Activated CD4-positive, alpha-beta memory T cell treated with anti-CD3 and anti-CD28 coated beads, Interleukin-2, amount 10 ng/mL, durations not matched to agents 7 days and 5 days (primary cell): ENCODE measurements at regions not wholly inside any gene's neighbourhood (a gene's known extent, or its start where the extent isn't known, plus 50 kb on each side); places are given as distances from the start of the nearest gene placed in this dataset.

Source experiments
- CTCF ChIA-PET: fragments of 350-600 bp; sonication (Branson Sonifier 250); formaldehyde crosslinking; loops from one replicate; lab custom pipeline; 2021; ENCODE audit warnings: antibody characterized with exemption, inconsistent platforms; lab: Charles Lee
- POLR2A ChIA-PET: fragments of 350-600 bp; sonication (Branson Sonifier 250); formaldehyde crosslinking; loops from one replicate; lab custom pipeline; 2021; ENCODE audit warnings: antibody characterized with exemption; lab: Charles Lee
- DNase-seq: peaks from one replicate; pipeline ENCODE4 v3.0.0-alpha.2; 2020
- H3K27ac Mint-ChIP-seq: one replicate; pipeline ENCODE4 v1.8.0; 2021; ENCODE audit warnings: mild to moderate bottlenecking, mixed read lengths
- H3K27me3 Mint-ChIP-seq: one replicate; pipeline ENCODE4 v1.8.0; 2021; ENCODE audit warnings: mixed read lengths
- H3K36me3 Mint-ChIP-seq: one replicate; pipeline ENCODE4 v1.8.0; 2021; ENCODE audit warnings: low read depth, mixed read lengths
- H3K4me1 Mint-ChIP-seq: one replicate; pipeline ENCODE4 v1.8.0; 2021; ENCODE audit warnings: mixed read lengths
- H3K4me3 Mint-ChIP-seq: one replicate; pipeline ENCODE4 v1.8.0; 2021; ENCODE audit warnings: mild to moderate bottlenecking, mixed read lengths
- H3K9me3 Mint-ChIP-seq: one replicate; pipeline ENCODE4 v1.8.0; 2021; ENCODE audit warnings: mixed read lengths

GRCh38 chr14:28467611-28468010 lies 299.0 kb upstream of the FOXG1 start:
- CTCF ChIA-PET = no interaction called here
- Mint-ChIP-seq H3K27me3 (no peaks in the 10 kb centered on the region), H3K4me1 (no peaks in the 10 kb centered on the region), H3K36me3 (no peaks in the 10 kb centered on the region), H3K27ac (no peak overlapping the region), H3K4me3 (no peak overlapping the region), H3K9me3 (peaks cover 14% of the 10 kb centered on the region)
- no peak for DNase-seq
- POLR2A ChIA-PET = no interaction called here

GRCh38 chr14:28468191-28469151 lies 298.1 kb upstream of the FOXG1 start:
- peaks cover 17% of the 10 kb centered on the region for H3K9me3 Mint-ChIP-seq
- no peak for DNase-seq
- H3K27me3 Mint-ChIP-seq = no peaks in the 10 kb centered on the region
- no peak overlapping the region for H3K4me3 Mint-ChIP-seq
- ChIA-PET CTCF (no interaction called here), POLR2A (no interaction called here)
- no peaks in the 10 kb centered on the region for H3K36me3 Mint-ChIP-seq
- no peaks in the 10 kb centered on the region for H3K4me1 Mint-ChIP-seq
- H3K27ac Mint-ChIP-seq = no peak overlapping the region

- Mint-ChIP-seq H3K9me3 (peaks cover 10% of the 10 kb centered on the region), H3K27me3 (no peaks in the 10 kb centered on the region), H3K36me3 (no peaks in the 10 kb centered on the region), H3K4me1 (no peaks in the 10 kb centered on the region), H3K27ac (no peak overlapping the region), H3K4me3 (no peak overlapping the region)
- CTCF ChIA-PET = no interaction called here
- POLR2A ChIA-PET = no interaction called here
- DNase-seq = no peak
Observed at GRCh38 chr14:28482251-28483040, 284.1 kb upstream of the FOXG1 start.

GRCh38 chr14:28483506-28483905 lies 283.1 kb upstream of the FOXG1 start:
- ChIA-PET CTCF (no interaction called here), POLR2A (no interaction called here)
- Mint-ChIP-seq H3K4me1 (no peaks in the 10 kb centered on the region), H3K9me3 (peaks cover 10% of the 10 kb centered on the region), H3K36me3 (no peaks in the 10 kb centered on the region), H3K4me3 (no peak overlapping the region), H3K27ac (no peak overlapping the region), H3K27me3 (no peaks in the 10 kb centered on the region)
- no peak for DNase-seq

- ChIA-PET POLR2A (no interaction called here), CTCF (no interaction called here)
- Mint-ChIP-seq H3K4me1 (no peaks in the 10 kb centered on the region), H3K27me3 (no peaks in the 10 kb centered on the region), H3K9me3 (peaks cover 14% of the 10 kb centered on the region), H3K36me3 (no peaks in the 10 kb centered on the region), H3K27ac (no peak overlapping the region), H3K4me3 (no peak overlapping the region)
- DNase-seq = no peak
Observed at GRCh38 chr14:28488684-28489083, 277.9 kb upstream of the FOXG1 start.

GRCh38 chr14:28493516-28493915 lies 273.1 kb upstream of the FOXG1 start:
- peaks cover 12% of the 10 kb centered on the region for H3K9me3 Mint-ChIP-seq
- H3K36me3 Mint-ChIP-seq = no peaks in the 10 kb centered on the region
- POLR2A ChIA-PET = no interaction called here
- no peak overlapping the region for H3K27ac Mint-ChIP-seq
- no peaks in the 10 kb centered on the region for H3K27me3 Mint-ChIP-seq
- H3K4me1 Mint-ChIP-seq = no peaks in the 10 kb centered on the region
- no peak overlapping the region for H3K4me3 Mint-ChIP-seq
- CTCF ChIA-PET = no interaction called here
- DNase-seq = no peak

- Mint-ChIP-seq H3K27ac (no peak overlapping the region), H3K4me1 (no peaks in the 10 kb centered on the region), H3K4me3 (no peak overlapping the region), H3K27me3 (no peaks in the 10 kb centered on the region), H3K9me3 (peaks cover 7% of the 10 kb centered on the region), H3K36me3 (no peaks in the 10 kb centered on the region)
- POLR2A ChIA-PET = no interaction called here
- no peak for DNase-seq
- CTCF ChIA-PET = no interaction called here
Observed at GRCh38 chr14:28494196-28494595, 272.4 kb upstream of the FOXG1 start.

GRCh38 chr14:28496364-28496763 lies 270.2 kb upstream of the FOXG1 start:
- no peaks in the 10 kb centered on the region for H3K4me1 Mint-ChIP-seq
- ChIA-PET CTCF (no interaction called here), POLR2A (no interaction called here)
- H3K36me3 Mint-ChIP-seq = no peaks in the 10 kb centered on the region
- no peak overlapping the region for H3K27ac Mint-ChIP-seq
- no peak overlapping the region for H3K4me3 Mint-ChIP-seq
- H3K27me3 Mint-ChIP-seq = no peaks in the 10 kb centered on the region
- peaks cover 6% of the 10 kb centered on the region for H3K9me3 Mint-ChIP-seq
- DNase-seq = no peak

GRCh38 chr14:28502517-28502916 lies 264.1 kb upstream of the FOXG1 start:
- H3K27ac Mint-ChIP-seq = no peak overlapping the region
- no peak overlapping the region for H3K4me3 Mint-ChIP-seq
- H3K36me3 Mint-ChIP-seq = no peaks in the 10 kb centered on the region
- ChIA-PET CTCF (no interaction called here), POLR2A (no interaction called here)
- H3K4me1 Mint-ChIP-seq = no peaks in the 10 kb centered on the region
- no peak for DNase-seq
- no peaks in the 10 kb centered on the region for H3K27me3 Mint-ChIP-seq
- H3K9me3 Mint-ChIP-seq = peaks cover 6% of the 10 kb centered on the region

GRCh38 chr14:28515571-28515970 lies 251.0 kb upstream of the FOXG1 start:
- no peaks in the 10 kb centered on the region for H3K4me1 Mint-ChIP-seq
- POLR2A ChIA-PET = no interaction called here
- H3K36me3 Mint-ChIP-seq = no peaks in the 10 kb centered on the region

GRCh38 chr14:28536889-28537288 lies 229.7 kb upstream of the FOXG1 start:
- no peak overlapping the region for H3K27ac Mint-ChIP-seq
- H3K9me3 Mint-ChIP-seq = peaks cover 29% of the 10 kb centered on the region
- H3K4me1 Mint-ChIP-seq = no peaks in the 10 kb centered on the region
- H3K36me3 Mint-ChIP-seq = no peaks in the 10 kb centered on the region
- no peak for DNase-seq
- no peak overlapping the region for H3K4me3 Mint-ChIP-seq
- no peaks in the 10 kb centered on the region for H3K27me3 Mint-ChIP-seq
- CTCF ChIA-PET = no interaction called here
- POLR2A ChIA-PET = no interaction called here

More at GRCh38 chr14:28515571-28515970, 251.0 kb upstream of the FOXG1 start:
- CTCF ChIA-PET = no interaction called here
- no peak for DNase-seq
- no peak overlapping the region for H3K4me3 Mint-ChIP-seq
- no peak overlapping the region for H3K27ac Mint-ChIP-seq
- no peaks in the 10 kb centered on the region for H3K27me3 Mint-ChIP-seq
- peaks cover 11% of the 10 kb centered on the region for H3K9me3 Mint-ChIP-seq

- DNase-seq = no peak
- ChIA-PET CTCF (no interaction called here), POLR2A (no interaction called here)
- Mint-ChIP-seq H3K27ac (no peak overlapping the region), H3K27me3 (no peaks in the 10 kb centered on the region), H3K4me1 (no peaks in the 10 kb centered on the region), H3K36me3 (no peaks in the 10 kb centered on the region), H3K4me3 (no peak overlapping the region), H3K9me3 (peaks cover 18% of the 10 kb centered on the region)
Observed at GRCh38 chr14:28542040-28542439, 224.5 kb upstream of the FOXG1 start.

- Mint-ChIP-seq H3K9me3 (peaks cover 3% of the 10 kb centered on the region), H3K4me1 (no peaks in the 10 kb centered on the region), H3K27me3 (no peaks in the 10 kb centered on the region), H3K36me3 (no peaks in the 10 kb centered on the region), H3K27ac (no peak overlapping the region), H3K4me3 (no peak overlapping the region)
- ChIA-PET CTCF (no interaction called here), POLR2A (no interaction called here)
- DNase-seq = no peak
Observed at GRCh38 chr14:28565345-28565744, 201.2 kb upstream of the FOXG1 start.
